NT2/D1 (cell line): ENCODE measurements at regions not wholly inside any gene's neighbourhood (a gene's known extent, or its start where the extent isn't known, plus 50 kb on each side); places are given as distances from the start of the nearest gene placed in this dataset.
"Not testable (repeated sequence)": the region's sequence is repeated elsewhere in the genome, so short reads cannot be mapped to it uniquely, and the experiment has no call there.

Source experiments
- DNase-seq: peaks from one replicate; pipeline ENCODE4 v3.0.0-alpha.2; 2011; ENCODE audit warnings: low read depth, low spot score
- H3K27me3 ChIP-seq: 2 replicates; pipeline ENCODE4 v1.6.0; 2011; ENCODE audit warnings: mild to moderate bottlenecking; ENCODE audit not compliant: insufficient read length, insufficient read depth
- H3K36me3 ChIP-seq: 2 replicates; pipeline ENCODE4 v1.6.1; 2011; ENCODE audit warnings: mild to moderate bottlenecking, low read length, mixed read lengths; ENCODE audit not compliant: insufficient read depth, insufficient read length
- H3K4me1 ChIP-seq: 2 replicates; pipeline ENCODE4 v1.5.1; 2011; ENCODE audit not compliant: insufficient read depth, insufficient read length
- H3K4me3 ChIP-seq: 2 replicates; pipeline ENCODE4 v1.5.1; 2011; ENCODE audit warnings: low read depth; ENCODE audit not compliant: insufficient read length
- H3K9ac ChIP-seq: 2 replicates; pipeline ENCODE4 v1.6.0; 2011; ENCODE audit warnings: low read depth; ENCODE audit not compliant: insufficient read length
- H3K9me3 ChIP-seq: 2 replicates; pipeline ENCODE4 v1.5.1; 2011; ENCODE audit warnings: mild to moderate bottlenecking, low read length; ENCODE audit not compliant: insufficient read depth
- SUZ12 ChIP-seq: IDR thresholded peaks from 2 replicates; pipeline ENCODE4 v1.6.1; 2011; ENCODE audit not compliant: insufficient read length, insufficient read depth; ENCODE audit errors: extremely low read depth
- YY1 ChIP-seq: IDR thresholded peaks from 2 replicates; pipeline ENCODE4 v1.6.1; 2011; ENCODE audit not compliant: insufficient read length, insufficient read depth
- ZNF274 ChIP-seq: IDR thresholded peaks from 2 replicates; pipeline ENCODE4 v1.6.1; 2011; ENCODE audit warnings: mild to moderate bottlenecking, low read depth, low read length

DNA sequence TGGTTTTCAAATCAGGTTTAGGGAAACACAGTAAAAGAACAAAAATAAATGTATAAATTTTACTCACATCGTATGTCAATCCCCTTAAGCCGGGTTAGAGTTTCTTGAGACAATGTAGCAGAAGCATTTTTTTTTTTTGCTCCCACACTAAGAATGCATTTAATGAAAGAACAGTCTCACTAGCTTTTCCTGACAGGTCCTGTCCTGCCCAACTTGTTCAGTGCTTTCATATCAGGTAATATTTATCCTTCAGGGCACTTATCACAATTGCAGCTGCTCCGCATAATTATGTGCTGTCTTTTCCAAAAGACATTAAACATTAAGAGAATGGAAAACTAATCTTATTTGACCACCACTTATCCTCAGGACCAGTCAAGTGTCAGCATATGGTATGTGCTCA, 632.0 kb downstream of the HTR1B start:
- no peak for DNase-seq
- Histone ChIP-seq H3K27me3 (no peaks in the 10 kb centered on the region), H3K9me3 (no peaks in the 10 kb centered on the region), H3K4me1 (no peaks in the 10 kb centered on the region), H3K4me3 (no peak overlapping the region), H3K36me3 (no peaks in the 10 kb centered on the region), H3K9ac (no peak overlapping the region)
- TF ChIP-seq YY1, result no peak
- TF ChIP-seq ZNF274, result no peak
- TF ChIP-seq SUZ12, result no peak

DNA sequence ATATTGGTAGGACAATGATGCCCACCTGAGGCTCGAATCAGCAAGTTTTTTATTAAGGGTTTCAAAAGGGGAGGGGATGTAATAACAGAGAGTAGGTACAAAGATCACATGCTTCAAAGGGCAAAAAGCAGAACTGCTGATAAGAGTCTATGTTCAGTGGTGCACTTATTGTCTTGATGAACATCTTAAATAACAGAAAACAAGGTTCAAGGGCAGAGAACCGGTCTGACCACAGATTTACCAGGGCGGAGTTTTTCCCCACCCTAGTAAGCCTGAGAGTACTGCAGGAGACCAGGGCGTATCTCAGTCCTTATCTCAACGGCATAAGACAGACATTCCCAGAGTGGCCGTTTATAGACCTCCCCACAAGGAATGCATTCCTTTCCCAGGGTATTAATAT, 639.7 kb downstream of the HTR1B start:
- H3K9ac ChIP-seq, DNase-seq, H3K4me3 ChIP-seq, H3K27me3 ChIP-seq, H3K4me1 ChIP-seq, H3K9me3 ChIP-seq, H3K36me3 ChIP-seq: not testable (repeated sequence)

DNA sequence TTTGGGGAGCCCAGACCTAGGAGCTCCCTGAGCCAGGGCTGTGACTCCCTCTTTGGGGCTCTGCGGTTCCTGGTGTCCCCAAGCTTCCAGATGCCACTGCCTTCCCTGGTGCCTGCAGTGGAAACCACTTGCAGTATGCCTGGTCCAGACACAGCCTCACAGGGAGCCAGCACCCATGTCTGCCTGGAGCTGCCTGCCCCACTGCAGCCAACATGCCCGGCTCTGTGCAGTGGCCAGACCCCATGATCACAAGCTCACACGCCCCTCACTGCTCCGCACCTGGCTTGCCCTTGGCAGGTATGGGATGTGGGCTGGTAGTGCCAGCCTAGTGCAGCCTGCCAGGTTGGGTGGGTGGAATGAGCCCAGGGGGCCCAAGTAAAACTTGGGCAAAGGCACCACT, 644.8 kb downstream of the HTR1B start:
- H3K9me3 ChIP-seq, result no peaks in the 10 kb centered on the region; the same call in 1 of the 2 replicates
- DNase-seq, result no peak

DNA sequence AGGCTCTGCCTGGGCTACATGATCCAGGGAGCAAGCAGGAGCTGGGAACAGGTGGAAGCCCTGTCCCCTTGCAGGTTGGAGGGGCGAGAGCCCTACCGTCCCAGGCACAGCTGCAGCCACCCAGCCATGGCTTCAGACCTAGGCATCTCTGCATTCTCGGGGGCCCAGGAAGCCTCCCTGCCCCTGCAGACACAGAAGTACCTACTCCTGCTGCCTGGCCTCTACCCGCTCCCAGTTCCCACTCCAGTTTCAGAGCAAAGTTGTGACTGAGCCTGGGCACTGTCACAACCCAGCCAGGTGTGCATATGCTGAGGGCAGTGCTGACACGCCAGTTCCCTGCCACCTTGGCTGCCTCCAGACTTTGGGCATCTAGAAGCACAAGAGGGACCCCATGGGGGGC, 645.9 kb downstream of the HTR1B start:
- Histone ChIP-seq H3K36me3 (no peaks in the 10 kb centered on the region), H3K9me3 (no peaks in the 10 kb centered on the region; the same call in 1 of the 2 replicates), H3K27me3 (no peaks in the 10 kb centered on the region), H3K9ac (no peak overlapping the region), H3K4me1 (no peaks in the 10 kb centered on the region), H3K4me3 (no peak overlapping the region)
- no peak for DNase-seq
- TF ChIP-seq YY1 (no peak), SUZ12 (no peak), ZNF274 (no peak)

More for the DNA sequence above, 644.8 kb downstream of the HTR1B start:
- TF ChIP-seq SUZ12 (no peak), ZNF274 (no peak), YY1 (no peak)
- H3K4me3 ChIP-seq, result no peak overlapping the region
- H3K36me3 ChIP-seq, result no peaks in the 10 kb centered on the region
- H3K27me3 ChIP-seq, result no peaks in the 10 kb centered on the region
- no peak overlapping the region for H3K9ac ChIP-seq
- H3K4me1 ChIP-seq, result no peaks in the 10 kb centered on the region

DNA sequence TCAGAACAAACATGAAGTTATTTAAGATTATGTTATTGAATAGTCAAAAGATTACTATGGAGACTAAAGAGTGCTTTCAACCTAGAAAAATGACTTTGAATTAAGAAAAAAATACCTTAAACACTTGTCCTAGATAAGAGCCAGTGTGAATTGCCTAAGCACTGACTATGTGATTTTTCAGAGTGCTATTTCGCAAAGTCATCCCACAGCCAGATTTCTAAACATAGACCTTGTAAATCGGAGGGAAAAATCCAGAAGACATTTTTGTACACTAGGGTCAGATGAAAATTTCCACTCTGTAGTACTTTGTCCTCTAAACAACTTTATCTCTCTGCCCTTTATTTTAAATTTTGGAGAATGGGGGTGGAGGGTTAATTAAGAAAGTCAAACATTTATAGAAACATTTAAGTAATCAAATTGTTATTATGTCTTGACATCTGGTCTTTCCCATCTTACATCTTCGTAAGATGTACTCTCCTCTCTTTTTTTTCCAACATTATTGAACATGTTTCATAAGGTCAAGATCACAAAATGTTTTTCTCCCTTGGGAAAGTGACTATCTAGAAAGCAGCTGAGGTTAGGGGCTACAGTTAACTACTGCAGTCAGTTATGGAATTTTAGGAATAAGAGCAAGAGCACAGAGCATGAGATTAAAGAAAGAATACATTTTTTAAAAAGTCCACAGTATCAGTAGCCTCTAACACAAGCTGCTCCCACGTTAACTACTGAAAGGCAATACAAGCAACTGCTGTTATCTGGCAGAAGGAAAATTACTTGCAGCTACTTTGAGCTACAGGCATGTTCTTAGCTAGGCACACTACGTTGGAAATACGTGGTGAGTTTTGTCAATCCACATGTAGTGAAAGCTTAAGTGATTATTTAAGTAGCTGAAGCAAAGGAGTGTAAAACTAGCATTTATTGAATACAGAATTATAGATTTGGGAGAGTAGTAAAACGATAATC, 648.5 kb downstream of the HTR1B start:
- TF ChIP-seq YY1 (no peak), SUZ12 (no peak), ZNF274 (no peak)
- no peak for DNase-seq
- Histone ChIP-seq H3K9ac (no peak overlapping the region), H3K4me1 (no peaks in the 10 kb centered on the region), H3K9me3 (no peaks in the 10 kb centered on the region; the same call in 1 of the 2 replicates), H3K4me3 (no peak overlapping the region), H3K27me3 (no peaks in the 10 kb centered on the region), H3K36me3 (no peaks in the 10 kb centered on the region)

DNA sequence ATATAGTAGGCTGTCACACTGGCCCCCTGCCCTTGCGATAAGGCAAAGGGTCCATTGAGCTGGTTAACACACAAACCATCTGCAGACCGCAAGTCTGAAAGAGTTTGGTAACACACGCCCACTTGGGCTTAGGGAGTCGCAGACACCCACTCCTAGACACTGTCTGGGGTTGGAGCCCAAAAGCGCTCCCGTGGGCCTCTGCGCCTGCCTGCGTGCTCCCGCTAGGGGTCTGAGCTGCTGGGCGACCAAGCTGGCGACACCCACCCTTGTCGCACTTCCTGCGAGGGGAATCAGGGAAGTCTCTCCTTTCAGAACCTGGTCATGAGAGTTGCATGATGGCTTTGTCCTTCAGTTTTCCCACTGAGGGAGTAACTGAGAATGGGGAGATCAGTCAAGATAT, 653.0 kb downstream of the HTR1B start:
- Histone ChIP-seq H3K9ac (no peak overlapping the region), H3K36me3 (no peaks in the 10 kb centered on the region), H3K4me3 (no peak overlapping the region), H3K27me3 (no peaks in the 10 kb centered on the region), H3K4me1 (no peaks in the 10 kb centered on the region), H3K9me3 (no peaks in the 10 kb centered on the region)
- TF ChIP-seq YY1, result no peak
- TF ChIP-seq ZNF274, result no peak
- no peak for TF ChIP-seq SUZ12
- no peak for DNase-seq

DNA sequence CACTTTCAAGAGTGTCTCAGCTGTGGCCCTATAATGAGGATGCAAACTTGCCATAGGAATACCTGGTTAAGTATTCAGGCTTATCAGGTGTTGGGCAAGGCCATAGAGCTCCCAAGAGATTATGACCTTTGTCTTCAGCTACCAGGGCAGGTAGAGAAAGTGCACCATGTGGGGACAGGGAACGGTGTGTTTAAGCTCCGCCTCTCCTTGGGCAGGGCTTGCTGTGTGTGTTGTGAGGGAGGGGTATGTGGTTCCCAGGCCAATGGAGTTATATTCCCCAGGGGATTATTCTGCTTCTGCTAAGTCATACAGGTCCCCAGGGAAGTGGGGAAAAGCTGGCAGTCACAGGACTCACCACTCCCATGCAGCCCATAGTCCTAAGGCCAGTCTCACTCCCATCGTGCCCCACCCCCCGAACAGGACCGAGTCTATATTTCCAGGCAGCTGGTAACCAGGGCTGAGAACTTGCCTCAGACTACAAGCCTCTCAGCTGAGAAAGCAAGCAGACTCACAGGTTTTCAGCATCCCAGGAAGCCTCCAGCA, 660.2 kb downstream of the HTR1B start:
- H3K9me3 ChIP-seq, result no peaks in the 10 kb centered on the region
- DNase-seq, result no peak
- H3K9ac ChIP-seq, result no peak overlapping the region
- no peak for TF ChIP-seq SUZ12
- no peak for TF ChIP-seq YY1
- TF ChIP-seq ZNF274, result no peak
- no peaks in the 10 kb centered on the region for H3K4me1 ChIP-seq
- H3K4me3 ChIP-seq, result no peak overlapping the region
- H3K36me3 ChIP-seq, result no peaks in the 10 kb centered on the region
- no peaks in the 10 kb centered on the region for H3K27me3 ChIP-seq
